ENCODE measurements at regions not wholly inside any gene's neighbourhood (a gene's known extent, or its start where the extent isn't known, plus 50 kb on each side); places are given as distances from the start of the nearest gene placed in this dataset.
"Not testable (repeated sequence)": the region's sequence is repeated elsewhere in the genome, so short reads cannot be mapped to it uniquely, and the experiment has no call there.

GRCh38 chr3:185995352-185995751 lies 57.5 kb upstream of the TRA2B start:
- DNase-seq (ENCODE audit: low read depth, low spot score): peak; percentile 62

- peak; percentile 57 for DNase-seq (ENCODE audit: low read depth, low spot score)
These were observed 55.1 kb upstream of the TRA2B start for GRCh38 chr3:185992831-185993374.

- not testable (repeated sequence) for DNase-seq (ENCODE audit: low read depth, low spot score)
These were observed 53.2 kb upstream of the TRA2B start for GRCh38 chr3:185990995-185991394.

DNA sequence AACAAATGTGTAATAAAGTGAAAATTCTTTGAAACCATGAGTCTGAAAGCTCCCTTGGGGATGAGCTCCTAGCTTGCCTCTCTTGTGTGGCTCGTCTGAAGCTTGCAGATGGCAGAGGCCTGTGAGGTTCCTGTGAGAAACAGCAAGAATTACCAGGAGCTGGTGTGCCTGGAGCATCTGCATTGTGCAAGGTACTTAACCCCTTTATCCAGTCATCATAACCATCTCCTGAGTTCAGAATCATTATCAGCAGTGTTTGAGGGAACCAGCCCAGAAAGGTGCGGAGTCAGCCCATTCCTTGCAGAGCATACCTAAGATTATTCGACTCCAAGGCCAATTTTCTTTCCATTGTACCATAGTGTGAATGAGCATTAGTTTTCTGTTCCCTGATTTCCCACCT lies 51.7 kb upstream of the TRA2B start:
- DNase-seq (ENCODE audit: low read depth, low spot score): no peak

DNA sequence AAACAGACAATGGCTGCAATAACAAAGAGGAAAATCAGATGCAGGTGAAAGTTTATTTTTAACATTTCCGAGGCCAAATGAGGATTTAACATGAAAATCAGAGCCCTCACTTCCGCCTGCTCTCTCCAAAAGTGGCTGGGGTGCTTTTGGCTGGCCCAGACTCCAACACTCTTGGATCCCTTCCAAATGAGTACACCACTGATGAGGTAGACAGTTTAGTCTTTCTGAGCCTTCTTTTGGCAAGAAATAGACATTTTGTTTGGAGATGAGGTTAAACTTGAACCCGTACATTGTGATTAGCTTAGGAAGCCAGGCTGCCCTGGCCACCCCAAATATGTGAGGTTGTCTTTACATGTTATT lies 51.0 kb upstream of the TRA2B start:
- no peak for DNase-seq (ENCODE audit: low read depth, low spot score)

DNA sequence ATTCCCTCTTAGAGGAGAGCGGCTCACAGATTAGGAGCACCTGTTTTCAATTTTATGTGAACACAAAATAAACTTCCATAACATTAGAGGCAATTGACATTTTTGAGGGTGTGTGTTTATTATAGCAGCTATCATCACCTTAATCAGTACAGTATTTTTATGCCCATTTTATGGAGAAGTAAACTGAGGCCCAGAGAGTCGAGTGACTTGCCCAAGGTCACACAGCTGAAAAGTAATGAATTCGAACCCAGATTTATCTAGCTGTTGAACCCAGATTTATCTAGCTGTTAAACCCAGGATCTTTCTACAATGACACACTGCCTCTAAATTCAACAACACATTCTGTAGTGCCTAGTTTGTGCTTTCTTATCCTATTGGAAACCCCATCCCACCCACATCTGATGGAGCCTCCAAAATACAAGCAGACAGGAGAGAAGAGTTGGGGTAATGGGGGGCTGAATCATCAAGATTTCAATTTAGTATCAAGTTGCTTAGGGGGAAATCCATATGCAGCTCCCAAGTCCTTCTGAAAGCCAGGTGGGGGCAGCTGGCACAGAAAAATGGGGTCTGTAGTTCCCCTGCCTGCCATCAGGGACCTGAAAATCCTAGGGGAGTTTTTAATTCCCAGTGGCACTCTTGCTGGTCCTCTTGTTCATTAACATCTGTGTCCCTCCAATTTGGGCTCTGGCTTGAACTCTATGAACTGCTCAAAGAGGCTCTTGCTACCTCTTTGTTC lies 50.4 kb upstream of the TRA2B start:
- peak; percentile 8 for DNase-seq (ENCODE audit: low read depth, low spot score)
